Left renal pelvis (tissue), 4 donors: ENCODE measurements at regions not wholly inside any gene's neighbourhood (a gene's known extent, or its start where the extent isn't known, plus 50 kb on each side); places are given as distances from the start of the nearest gene placed in this dataset.
"Not testable (repeated sequence)": the region's sequence is repeated elsewhere in the genome, so short reads cannot be mapped to it uniquely, and the experiment has no call there.

Source experiments
- DNase-seq, 4 donors: peaks; one replicate each; pipeline ENCODE4 v3.0.0-alpha.2; 2013; ENCODE audit warnings: low read depth in 4 of 4, low spot score in 3 of 4

- DNase-seq, result no peak
Measured at GRCh38 chrX:73964579-73964978, 112.1 kb upstream of the XIST start.

GRCh38 chrX:73963682-73964081 is 111.2 kb upstream of the XIST start:
- DNase-seq, result no peak

GRCh38 chrX:73962948-73963347 is 110.4 kb upstream of the XIST start:
- DNase-seq, result no peak

- DNase-seq, result not testable (repeated sequence)
Measured at GRCh38 chrX:73961867-73962266, 109.4 kb upstream of the XIST start.

GRCh38 chrX:73944563-73944908 is 92.0 kb upstream of the XIST start:
- no peak for DNase-seq

- peak; percentile 65 to 72 (median 71) for DNase-seq
Measured at GRCh38 chrX:73943693-73944562, 91.4 kb upstream of the XIST start.

GRCh38 chrX:73940893-73941470 is 88.5 kb upstream of the XIST start:
- no peak for DNase-seq

- DNase-seq, result not testable (repeated sequence)
Measured at GRCh38 chrX:73937843-73938242, 85.3 kb upstream of the XIST start.

- no peak for DNase-seq
Measured at GRCh38 chrX:73932522-73932921, 80.0 kb upstream of the XIST start.

GRCh38 chrX:73930300-73930699 is 77.8 kb upstream of the XIST start:
- DNase-seq, result no peak

- DNase-seq, result no peak
Measured at GRCh38 chrX:73922856-73923455, 70.4 kb upstream of the XIST start.

GRCh38 chrX:73916931-73917667 is 64.6 kb upstream of the XIST start:
- DNase-seq, result no peak

GRCh38 chrX:73916489-73916888 is 64.0 kb upstream of the XIST start:
- DNase-seq, result no peak

- not testable (repeated sequence) for DNase-seq
Measured at GRCh38 chrX:73914792-73915191, 62.3 kb upstream of the XIST start.

GRCh38 chrX:73913580-73913979 is 61.1 kb upstream of the XIST start:
- no peak for DNase-seq

- DNase-seq, result not testable (repeated sequence)
Measured at GRCh38 chrX:73911946-73912345, 59.4 kb upstream of the XIST start.

- not testable (repeated sequence) for DNase-seq
Measured at GRCh38 chrX:73905749-73906374, 53.3 kb upstream of the XIST start.

- no peak for DNase-seq
Measured at GRCh38 chrX:73903941-73904340, 51.4 kb upstream of the XIST start.
